ENCODE measurements at regions not wholly inside any gene's neighbourhood (a gene's known extent, or its start where the extent isn't known, plus 50 kb on each side); places are given as distances from the start of the nearest gene placed in this dataset.

- DNase-seq: no peak
These were observed 156.0 kb upstream of the RARB start for GRCh38 chr3:25272090-25272489.

- DNase-seq: no peak
These were observed 154.4 kb upstream of the RARB start for GRCh38 chr3:25273582-25274171.

GRCh38 chr3:25277503-25277902, 150.6 kb upstream of the RARB start:
- DNase-seq: no peak

DNA sequence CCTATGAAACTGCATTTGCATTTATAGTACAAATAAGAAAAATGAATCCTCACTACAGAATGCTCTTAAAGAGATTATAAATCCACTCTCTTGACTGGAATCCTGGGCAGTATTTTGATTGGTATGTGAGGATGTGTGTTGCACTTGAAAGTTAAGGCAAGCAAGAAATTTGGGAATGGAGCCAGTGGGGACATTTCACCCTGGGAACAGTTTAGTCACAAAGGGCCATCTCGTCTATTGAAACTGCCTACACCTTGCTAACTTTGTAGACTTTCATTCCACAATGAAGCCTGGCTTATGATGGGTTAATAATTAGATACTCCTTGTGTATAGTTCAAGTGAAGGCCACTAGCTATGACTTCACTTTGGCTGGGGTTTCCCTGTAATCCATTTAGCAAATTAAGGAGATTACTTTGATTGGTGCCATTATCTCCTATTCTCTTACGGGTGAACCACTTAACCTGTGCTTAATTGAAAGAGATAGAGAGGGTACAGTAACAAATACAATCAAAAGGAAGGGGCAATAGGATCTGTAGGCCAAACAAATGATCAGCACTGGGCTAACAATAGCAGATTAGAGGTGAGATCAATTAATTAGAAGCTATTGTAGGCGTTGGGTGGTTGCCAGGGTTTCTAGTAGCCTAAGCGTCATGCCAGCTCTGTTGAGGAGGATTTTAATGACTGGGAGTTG, 146.9 kb upstream of the RARB start:
- no peak for DNase-seq

DNA sequence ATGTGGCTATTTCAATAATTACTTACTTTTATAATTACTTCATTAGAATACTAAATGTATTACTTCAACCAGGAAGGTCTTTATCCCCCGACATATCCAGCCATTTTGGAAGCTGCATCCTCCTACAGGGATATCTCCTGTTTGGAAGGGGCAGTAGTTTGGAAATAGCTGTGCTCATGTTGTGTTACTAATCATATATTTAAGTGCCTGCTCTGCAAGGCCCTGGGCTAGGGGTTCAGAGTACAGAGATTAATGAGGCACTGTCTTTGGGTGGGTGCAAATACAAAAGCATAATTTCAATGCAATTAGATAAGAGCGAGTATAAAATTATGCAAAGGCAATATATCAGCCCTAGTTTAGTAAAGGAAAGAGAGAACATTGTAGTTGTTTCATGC, 146.3 kb upstream of the RARB start:
- no peak for DNase-seq

DNA sequence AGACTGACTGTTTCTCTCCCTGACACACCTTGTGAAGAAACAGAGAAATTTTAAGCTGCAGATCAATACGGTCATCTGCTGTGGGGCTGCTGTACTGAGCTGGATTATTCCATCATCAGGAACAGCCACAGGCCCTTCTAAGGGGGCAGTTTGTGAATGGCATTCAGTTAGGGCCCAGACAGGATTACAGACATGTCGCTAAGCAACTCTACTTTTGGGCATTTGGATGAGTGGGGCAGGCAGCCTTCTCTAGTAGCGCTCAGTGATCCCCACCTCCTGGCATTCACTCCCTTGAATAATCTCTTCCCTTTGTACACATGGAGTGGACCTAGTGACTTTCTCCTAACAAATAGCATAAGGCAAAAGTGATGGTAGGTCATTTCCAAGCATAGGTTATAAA, 144.4 kb upstream of the RARB start:
- DNase-seq: no peak

- DNase-seq: no peak
These were observed 143.8 kb upstream of the RARB start for GRCh38 chr3:25284249-25284648.

- no peak for DNase-seq
These were observed 140.7 kb upstream of the RARB start for GRCh38 chr3:25287291-25287884.

DNA sequence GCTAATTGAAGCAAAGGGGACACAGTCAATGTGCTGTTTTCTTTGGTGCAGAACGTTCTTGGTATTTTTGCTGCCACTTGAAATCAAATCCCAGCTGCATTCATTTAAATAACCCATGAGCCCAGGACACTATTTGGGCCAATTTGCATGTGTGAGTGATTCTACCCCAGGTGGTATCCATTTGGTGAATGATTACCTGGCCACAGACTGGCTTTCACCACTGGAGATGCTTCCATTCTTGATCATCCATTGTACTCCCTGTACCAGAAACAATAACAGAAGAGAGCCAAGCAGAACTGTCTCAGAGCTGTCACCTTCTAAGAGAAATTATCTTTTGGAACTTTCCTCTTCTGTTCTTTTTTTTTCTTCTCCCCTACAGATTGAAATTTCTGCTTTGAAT, 139.7 kb upstream of the RARB start:
- DNase-seq: no peak

DNA sequence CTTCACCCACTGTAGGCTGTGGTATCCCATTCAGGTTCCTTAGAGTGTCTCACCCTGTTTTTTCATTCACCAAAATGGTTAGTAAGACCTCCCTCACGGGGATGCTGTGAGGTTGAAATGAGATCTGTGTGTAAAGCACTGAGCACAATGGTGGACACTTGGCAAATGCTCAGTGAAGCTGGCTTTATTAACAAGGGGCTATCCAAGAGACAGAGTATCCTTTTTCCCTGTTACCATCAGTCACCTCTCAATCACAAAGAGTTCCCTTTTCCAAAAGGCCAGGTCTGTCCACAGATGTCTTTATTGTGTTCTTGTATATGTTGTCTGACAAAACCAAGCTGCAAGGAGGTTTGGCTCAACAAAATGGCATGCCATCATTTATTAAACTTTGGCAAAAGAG, 138.9 kb upstream of the RARB start:
- DNase-seq: no peak

- no peak for DNase-seq
These were observed 138.4 kb upstream of the RARB start for GRCh38 chr3:25289663-25290062.

GRCh38 chr3:25291481-25291905, 136.6 kb upstream of the RARB start:
- no peak for DNase-seq

DNA sequence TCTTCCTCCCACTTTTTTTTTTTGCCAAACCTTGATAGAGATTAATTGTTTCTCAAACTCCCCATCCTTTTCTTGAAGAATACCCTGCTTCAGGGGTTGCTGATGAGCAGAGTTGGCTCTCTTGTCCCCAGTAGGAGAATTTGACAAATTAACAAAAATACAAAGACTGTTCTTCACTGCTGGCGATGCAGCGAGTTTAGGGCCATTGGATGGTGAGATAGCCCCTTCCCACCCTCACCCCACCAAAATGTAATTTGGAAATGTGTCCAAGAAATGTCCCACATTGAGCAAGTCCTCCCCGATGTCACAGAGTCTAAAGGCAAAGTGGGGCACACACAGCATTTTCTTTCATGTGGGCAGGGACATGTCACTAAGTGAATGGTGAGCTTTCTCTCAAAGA, 136.0 kb upstream of the RARB start:
- no peak for DNase-seq

DNA sequence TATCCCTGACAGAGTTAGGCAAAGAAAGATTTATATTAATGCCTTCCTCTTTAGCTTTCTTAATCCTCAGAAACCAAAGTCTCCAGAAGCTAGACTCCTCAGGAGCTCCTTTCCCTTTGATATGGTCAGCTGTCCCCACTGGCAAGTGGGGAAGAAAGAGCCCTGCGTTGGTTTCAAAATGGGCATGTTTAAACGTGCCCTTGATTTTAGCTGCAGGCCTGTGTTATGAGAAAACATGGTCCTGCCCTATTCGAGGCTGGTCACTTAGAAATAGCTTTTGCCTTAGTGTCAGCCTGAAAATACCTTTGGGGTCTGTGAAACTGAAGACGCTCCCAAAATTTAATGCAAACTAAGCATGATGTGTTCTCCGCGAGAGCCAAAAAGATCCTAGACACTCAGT, 135.5 kb upstream of the RARB start:
- DNase-seq: no peak

DNA sequence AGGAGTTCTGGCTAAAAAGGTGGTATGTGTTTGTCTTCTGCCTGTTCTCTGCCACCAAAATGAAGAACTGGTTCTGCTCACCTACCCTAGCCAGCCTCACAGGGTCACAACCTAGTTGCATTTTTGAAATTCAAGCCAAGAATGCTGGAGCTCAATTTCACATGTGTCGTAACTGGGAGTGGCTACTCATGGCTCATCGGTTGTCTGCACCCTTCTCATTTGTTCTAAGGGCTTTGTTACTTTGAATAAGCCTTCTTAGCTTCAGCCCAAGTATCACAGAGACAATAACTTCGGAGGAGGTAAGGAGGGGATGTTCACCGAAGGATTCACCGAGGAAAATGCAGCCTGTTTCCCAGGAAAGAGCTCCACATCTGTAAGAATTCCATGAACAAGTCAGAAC, 134.3 kb upstream of the RARB start:
- no peak for DNase-seq

- DNase-seq: no peak
These were observed 133.8 kb upstream of the RARB start for GRCh38 chr3:25294169-25294805.

GRCh38 chr3:25297667-25298585, 130.1 kb upstream of the RARB start:
- DNase-seq: no peak

DNA sequence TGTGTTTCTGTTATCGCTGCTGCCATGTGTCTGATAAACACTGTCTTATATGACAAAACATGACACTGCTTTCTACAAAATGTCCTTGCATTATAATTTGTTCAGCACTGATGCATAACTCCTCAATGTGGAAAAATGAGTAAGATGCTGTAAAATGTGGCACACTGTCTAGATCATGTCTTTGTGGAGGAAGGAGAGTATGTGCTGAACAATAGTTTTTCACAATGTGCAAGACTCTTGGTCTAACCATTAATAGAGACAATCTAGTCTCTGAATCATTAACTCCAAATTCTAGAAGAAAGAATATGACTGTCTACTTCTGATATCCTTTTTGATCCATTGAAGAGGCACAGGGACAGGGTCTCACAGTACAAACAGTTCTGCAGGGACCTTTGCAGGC, 127.9 kb upstream of the RARB start:
- DNase-seq: no peak

GRCh38 chr3:25304916-25305315, 123.1 kb upstream of the RARB start:
- no peak for DNase-seq

DNA sequence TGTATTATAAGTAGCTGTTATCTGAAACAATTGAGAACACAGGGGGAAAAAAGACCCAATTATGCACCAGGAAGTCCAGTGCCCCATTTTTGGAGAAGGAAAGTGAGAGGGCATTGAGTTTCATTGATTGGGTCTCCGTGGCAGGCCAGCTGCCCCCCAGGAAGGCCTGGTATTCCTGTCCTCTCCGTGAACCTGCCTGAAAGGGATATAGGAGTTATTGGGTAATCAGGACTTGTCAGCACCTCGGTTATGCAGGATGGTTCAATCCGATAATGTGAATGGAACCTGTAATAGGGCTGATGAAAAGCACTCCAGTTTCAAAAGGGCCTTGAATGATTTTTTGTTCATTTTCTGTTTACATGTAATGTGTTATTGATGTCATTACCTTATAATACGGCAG, 122.0 kb upstream of the RARB start:
- DNase-seq: no peak

DNA sequence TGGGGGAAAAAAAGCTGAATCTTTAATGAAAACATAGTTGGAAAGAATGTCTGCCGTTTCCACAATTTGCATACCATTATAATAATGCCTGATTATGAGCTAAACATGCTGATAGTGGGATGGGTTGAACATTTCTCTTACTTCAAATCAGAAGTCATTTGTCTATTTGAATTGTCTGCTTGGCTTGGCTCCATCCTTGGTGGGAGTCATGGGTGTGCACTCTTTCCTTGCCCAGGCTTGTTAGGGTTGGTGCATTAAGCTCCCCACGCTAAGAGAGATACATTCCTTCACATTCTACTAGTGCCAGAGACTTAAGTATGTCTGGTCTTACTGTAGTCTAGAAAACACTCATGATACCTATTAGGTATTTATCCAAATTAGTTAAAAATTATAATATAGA, 121.4 kb upstream of the RARB start:
- DNase-seq: no peak

GRCh38 chr3:25313286-25313685, 114.8 kb upstream of the RARB start:
- no peak for DNase-seq

Data from inflammatory macrophage treated with lipopolysaccharide for 4 hours (primary cell).